Bronchial epithelial cell (primary cell): ENCODE measurements at regions not wholly inside any gene's neighbourhood (a gene's known extent, or its start where the extent isn't known, plus 50 kb on each side); places are given as distances from the start of the nearest gene placed in this dataset.

Experiments
- DNase-seq: peaks from one replicate; pipeline ENCODE4 v3.0.0-alpha.2; 2010; ENCODE audit warnings: low read depth
- FAIRE-seq: peaks from 2 replicates; lab custom pipeline; 2011; peaks lifted over from hg19 to GRCh38; lab: Jason Lieb, UNC
- H3K27me3 ChIP-seq: 2 replicates; pipeline ENCODE4 v1.5.1; 2011; ENCODE audit warnings: low read length; ENCODE audit not compliant: control insufficient read depth, insufficient read depth
- H3K36me3 ChIP-seq: 2 replicates; pipeline ENCODE4 v1.5.1; 2011; ENCODE audit warnings: low read length; ENCODE audit not compliant: control insufficient read depth, insufficient read depth
- H3K4me3 ChIP-seq: 2 replicates; pipeline ENCODE4 v1.5.1; 2011; ENCODE audit warnings: mild to moderate bottlenecking, low read depth, low read length, control low read depth
- TF ChIP-seq, protein P1 (sequence below): IDR thresholded peaks from 2 replicates; pipeline ENCODE4 v1.5.1; 2011; ENCODE audit warnings: mild to moderate bottlenecking, moderate library complexity, low read length, control low read depth, inconsistent platforms; ENCODE audit not compliant: insufficient read depth, severe bottlenecking

DNA sequence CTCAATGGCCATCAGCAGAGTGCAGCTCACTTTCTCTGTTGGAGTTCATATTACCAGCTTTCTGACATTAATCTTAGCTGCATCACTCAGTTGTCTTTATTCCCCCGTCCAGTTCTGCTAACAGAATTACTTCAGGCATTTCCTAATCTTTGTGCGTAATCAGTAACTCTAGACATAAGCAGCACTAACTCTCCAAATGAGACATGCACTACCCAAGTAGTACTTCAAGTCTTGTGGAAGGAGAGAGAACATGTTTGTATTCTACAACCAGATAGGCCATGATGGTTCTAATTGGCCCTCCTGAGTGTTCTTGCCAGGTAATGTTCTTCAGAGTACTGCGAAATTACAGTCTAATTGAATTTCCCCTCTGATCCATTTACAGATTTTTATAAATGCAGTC is 448.5 kb upstream of the RPS6KA3 start:
- no peaks in the 10 kb centered on the region for H3K27me3 ChIP-seq
- H3K36me3 ChIP-seq, result no peaks in the 10 kb centered on the region
- TF ChIP-seq, protein P1, sequence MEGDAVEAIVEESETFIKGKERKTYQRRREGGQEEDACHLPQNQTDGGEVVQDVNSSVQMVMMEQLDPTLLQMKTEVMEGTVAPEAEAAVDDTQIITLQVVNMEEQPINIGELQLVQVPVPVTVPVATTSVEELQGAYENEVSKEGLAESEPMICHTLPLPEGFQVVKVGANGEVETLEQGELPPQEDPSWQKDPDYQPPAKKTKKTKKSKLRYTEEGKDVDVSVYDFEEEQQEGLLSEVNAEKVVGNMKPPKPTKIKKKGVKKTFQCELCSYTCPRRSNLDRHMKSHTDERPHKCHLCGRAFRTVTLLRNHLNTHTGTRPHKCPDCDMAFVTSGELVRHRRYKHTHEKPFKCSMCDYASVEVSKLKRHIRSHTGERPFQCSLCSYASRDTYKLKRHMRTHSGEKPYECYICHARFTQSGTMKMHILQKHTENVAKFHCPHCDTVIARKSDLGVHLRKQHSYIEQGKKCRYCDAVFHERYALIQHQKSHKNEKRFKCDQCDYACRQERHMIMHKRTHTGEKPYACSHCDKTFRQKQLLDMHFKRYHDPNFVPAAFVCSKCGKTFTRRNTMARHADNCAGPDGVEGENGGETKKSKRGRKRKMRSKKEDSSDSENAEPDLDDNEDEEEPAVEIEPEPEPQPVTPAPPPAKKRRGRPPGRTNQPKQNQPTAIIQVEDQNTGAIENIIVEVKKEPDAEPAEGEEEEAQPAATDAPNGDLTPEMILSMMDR, result no peak
- no peak for DNase-seq
- no peak for FAIRE-seq
- H3K4me3 ChIP-seq, result no peak overlapping the region

DNA sequence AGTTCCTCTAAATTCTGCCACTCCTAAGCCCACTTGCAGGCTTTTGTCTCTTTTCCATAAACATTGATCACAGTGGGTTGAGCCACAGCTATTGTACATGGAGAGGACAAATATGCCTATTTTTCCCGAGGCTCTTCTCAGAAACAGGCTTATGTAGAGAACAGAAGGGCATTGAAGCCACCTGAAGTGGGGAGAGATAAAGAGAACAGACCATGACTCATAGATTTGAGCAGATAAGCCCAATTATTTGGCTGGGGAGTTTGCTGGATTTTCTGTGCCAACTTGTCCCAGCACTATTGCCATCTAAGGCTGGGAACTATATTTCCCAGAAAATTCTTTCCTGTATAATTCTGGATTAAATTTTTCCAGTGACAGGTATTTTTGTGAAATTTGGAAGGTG is 446.1 kb upstream of the RPS6KA3 start:
- Histone ChIP-seq H3K27me3 (no peaks in the 10 kb centered on the region), H3K36me3 (no peaks in the 10 kb centered on the region), H3K4me3 (no peak overlapping the region)
- FAIRE-seq (no peak), DNase-seq (no peak)
- TF ChIP-seq, protein P1, result no peak

DNA sequence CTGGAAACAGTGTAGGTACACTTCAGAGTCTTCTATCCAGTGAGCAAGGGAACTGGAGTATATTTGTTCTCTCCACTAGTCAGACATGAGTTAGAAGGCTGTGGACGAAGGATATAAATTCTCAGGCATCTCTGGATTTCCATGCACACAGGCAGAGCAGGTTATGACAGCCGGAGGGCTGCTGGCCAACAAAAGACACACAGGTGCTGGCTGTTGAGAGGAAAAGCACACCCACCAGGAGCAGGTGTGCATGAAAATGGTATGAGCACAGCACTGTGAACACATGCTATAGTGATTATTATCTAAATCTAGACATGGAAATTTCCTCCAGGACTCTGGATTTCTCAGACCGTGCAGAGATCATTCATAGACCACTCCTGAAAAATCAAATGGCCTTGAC is 444.7 kb upstream of the RPS6KA3 start:
- TF ChIP-seq, protein P1, result no peak
- no peak for DNase-seq
- Histone ChIP-seq H3K4me3 (no peak overlapping the region), H3K27me3 (no peaks in the 10 kb centered on the region), H3K36me3 (no peaks in the 10 kb centered on the region)
- FAIRE-seq, result no peak

DNA sequence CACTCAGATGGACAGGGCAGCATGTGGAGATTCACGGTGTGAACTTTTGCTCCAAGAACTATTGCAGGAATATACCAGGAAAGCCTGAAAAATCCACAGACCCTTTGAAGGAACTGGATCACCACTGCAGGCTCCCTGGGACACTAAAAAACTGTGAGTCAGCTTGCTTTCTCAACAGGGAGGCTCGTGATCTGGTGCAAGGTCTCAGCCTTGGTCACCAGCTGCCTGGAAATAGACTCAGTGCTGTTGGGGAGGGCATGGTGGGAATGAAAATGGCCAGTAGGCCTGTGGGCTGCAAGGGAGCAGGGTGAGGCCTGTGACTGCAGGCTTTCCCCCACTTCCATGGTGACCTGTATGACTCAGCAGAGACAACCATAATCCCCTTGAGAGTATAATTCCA is 426.4 kb upstream of the RPS6KA3 start:
- DNase-seq (no peak), FAIRE-seq (no peak)
- no peak overlapping the region for H3K4me3 ChIP-seq
- TF ChIP-seq, protein P1, result no peak
- no peaks in the 10 kb centered on the region for H3K27me3 ChIP-seq
- H3K36me3 ChIP-seq, result no peaks in the 10 kb centered on the region

DNA sequence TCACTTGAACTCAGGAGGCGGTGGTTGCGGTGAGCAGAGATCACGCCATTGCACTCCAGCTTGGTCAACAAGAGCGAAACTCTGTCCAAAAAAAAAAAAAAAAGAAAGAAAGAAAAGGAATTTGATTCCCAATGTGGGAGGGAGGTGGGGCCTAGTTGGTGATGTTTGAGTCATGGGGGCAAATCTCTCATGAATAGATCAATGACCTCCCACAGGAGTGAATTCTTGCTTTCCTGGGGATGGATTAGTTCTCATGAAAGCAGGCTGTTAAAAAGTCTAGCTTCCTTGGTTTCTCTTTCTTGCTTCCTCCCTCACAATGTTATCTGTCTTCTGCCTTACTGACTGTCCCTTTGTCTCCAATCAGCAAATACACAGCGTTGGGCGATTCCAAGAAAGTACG is 419.5 kb upstream of the RPS6KA3 start:
- no peak for DNase-seq
- no peaks in the 10 kb centered on the region for H3K27me3 ChIP-seq
- no peak overlapping the region for H3K4me3 ChIP-seq
- no peaks in the 10 kb centered on the region for H3K36me3 ChIP-seq
- TF ChIP-seq, protein P1, result no peak
- no peak for FAIRE-seq

DNA sequence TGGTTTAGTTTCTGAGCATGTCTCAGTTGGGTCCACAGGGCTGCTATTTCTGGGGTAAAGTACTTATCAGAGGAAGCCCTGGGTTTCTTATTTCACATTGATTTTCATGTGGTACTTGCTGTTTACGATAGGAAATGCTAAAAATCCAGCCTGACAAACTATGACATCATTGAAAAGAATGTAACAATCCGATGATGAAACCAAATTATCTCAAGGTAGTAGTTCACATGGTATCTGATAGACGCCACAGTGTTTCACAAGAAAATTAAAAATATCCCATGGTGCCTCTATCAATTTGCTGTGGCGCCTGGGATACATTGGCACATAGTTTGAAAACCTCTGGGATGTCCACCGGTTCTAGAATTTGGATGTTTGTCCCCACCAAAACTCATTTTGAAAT is 418.9 kb upstream of the RPS6KA3 start:
- DNase-seq (no peak), FAIRE-seq (no peak)
- no peak overlapping the region for H3K4me3 ChIP-seq
- H3K27me3 ChIP-seq, result no peaks in the 10 kb centered on the region
- TF ChIP-seq, protein P1, result no peak
- no peaks in the 10 kb centered on the region for H3K36me3 ChIP-seq
